Gastrocnemius medialis (tissue), 4 donors: ENCODE measurements at regions not wholly inside any gene's neighbourhood (a gene's known extent, or its start where the extent isn't known, plus 50 kb on each side); places are given as distances from the start of the nearest gene placed in this dataset.

Experiments
- ATAC-seq, 2 donors: fragments of 150-250 bp; one replicate each; pipeline ENCODE4 v1.9.1; 2016
- DNase-seq, 2 donors: peaks; one replicate each; pipeline ENCODE4 v3.0.0-alpha.2; 2019
- H3K27ac ChIP-seq, 4 donors: fragments of 200-600 bp; sonication (generic); 1 replicate in 1 of 4; 2 replicates in 3 of 4; pipeline ENCODE4 v1.5.1; 2016 to 2018; ENCODE audit warnings: mild to moderate bottlenecking in 2 of 4, moderate library complexity in 1 of 4
- H3K27me3 ChIP-seq, 3 donors: fragments of 200-600 bp; sonication (generic) in 2 of 3; 1 replicate in 1 of 3; 2 replicates in 2 of 3; pipeline versions ENCODE4 v1.5.1 to v1.6.0; 2016 to 2019; ENCODE audit warnings: mild to moderate bottlenecking in 1 of 3, moderate library complexity in 1 of 3
- H3K36me3 ChIP-seq, 2 donors: fragments of 200-600 bp; sonication (generic) in 1 of 2; one replicate each; pipeline ENCODE4 v1.5.1; 2017 to 2018
- H3K4me1 ChIP-seq, 2 donors: fragments of 200-600 bp; sonication (generic) in 1 of 2; one replicate each; pipeline ENCODE4 v1.5.1; 2016 to 2017; ENCODE audit warnings: mild to moderate bottlenecking in 2 of 2
- H3K4me3 ChIP-seq, 4 donors: fragments of 200-600 bp; sonication (generic) in 3 of 4; 1 replicate in 1 of 4; 2 replicates in 3 of 4; pipeline ENCODE4 v1.5.1; 2016 to 2019; ENCODE audit warnings: mild to moderate bottlenecking in 2 of 4
- H3K9me3 ChIP-seq, 3 donors: fragments of 200-600 bp; sonication (generic) in 2 of 3; 1 replicate in 1 of 3; 2 replicates in 2 of 3; pipeline ENCODE4 v1.5.1; 2016 to 2019
- CTCF ChIP-seq, 5 experiments: fragments of 450-650 bp in 3 of 5; fragments of 200-600 bp in 2 of 5; sonication (generic) in 2 of 5; IDR thresholded peaks in 4 of 5; conservative IDR thresholded peaks in 1 of 5; 1 replicate in 4 of 5; 2 replicates in 1 of 5; pipeline ENCODE4 v1.5.1; 2016 to 2019; ENCODE audit warnings: antibody characterized with exemption in 5 of 5, mild to moderate bottlenecking in 3 of 5, moderate library complexity in 3 of 5
- POLR2A ChIP-seq, 2 donors: fragments of 450-650 bp; IDR thresholded peaks; one replicate each; pipeline ENCODE4 v1.6.1; 2017; ENCODE audit warnings: antibody characterized with exemption in 2 of 2, mild to moderate bottlenecking in 2 of 2, moderate library complexity in 2 of 2
- in situ Hi-C, 4 donors: fragments of 200-750 bp; cut with MboI; loops; one replicate each; pipeline versions ENCODE4 v1.15.0 to v1.8.0; 2017; ENCODE audit warnings: low sequenced_read_pairs in 4 of 4
- intact Hi-C: fragments of 100-400 bp; cut with DNase I; formaldehyde crosslinking; loops from one replicate; pipeline ENCODE4 v1.15.1; 2023; ENCODE audit warnings: low total_unique reads

- TF ChIP-seq POLR2A (IDR thresholded peaks at IDR 0.05) (no peak), CTCF (IDR thresholded peaks at IDR 0.05 in 4 of 5, conservative IDR thresholded peaks at IDR 0.05 in 1 of 5) (no peak)
- no peaks in the 10 kb centered on the region for H3K9me3 ChIP-seq
- no peaks in the 10 kb centered on the region for H3K27me3 ChIP-seq
- intact Hi-C loops: no loop called here
- DNase-seq: no peak
- no peaks in the 10 kb centered on the region for H3K36me3 ChIP-seq
- H3K4me3 ChIP-seq: no peak overlapping the region
- in situ Hi-C loops: no loop called here
- H3K4me1 ChIP-seq: peaks cover 0 to 12% of the 10 kb centered on the region in 2 donors
- ATAC-seq: no peak
- no peak overlapping the region for H3K27ac ChIP-seq
Observed at GRCh38 chr1:244205171-244205570, 154.1 kb downstream of the ZBTB18 start.

GRCh38 chr1:244205906-244206305, 154.8 kb downstream of the ZBTB18 start:
- no peak for ATAC-seq
- H3K9me3 ChIP-seq: no peaks in the 10 kb centered on the region
- intact Hi-C loops: no loop called here
- H3K36me3 ChIP-seq: no peaks in the 10 kb centered on the region
- H3K4me1 ChIP-seq: peaks cover 0 to 12% of the 10 kb centered on the region in 2 donors
- in situ Hi-C loops: no loop called here
- H3K27ac ChIP-seq: no peak overlapping the region
- TF ChIP-seq CTCF (IDR thresholded peaks at IDR 0.05 in 4 of 5, conservative IDR thresholded peaks at IDR 0.05 in 1 of 5) (no peak), POLR2A (IDR thresholded peaks at IDR 0.05) (no peak)
- no peak for DNase-seq
- no peaks in the 10 kb centered on the region for H3K27me3 ChIP-seq
- H3K4me3 ChIP-seq: no peak overlapping the region

GRCh38 chr1:244207042-244207934, 156.2 kb downstream of the ZBTB18 start:
- no peak for ATAC-seq
- H3K4me3 ChIP-seq: no peak overlapping the region
- DNase-seq: no peak
- H3K36me3 ChIP-seq: no peaks in the 10 kb centered on the region
- peaks cover 11 to 24% of the 10 kb centered on the region in 2 donors for H3K4me1 ChIP-seq
- in situ Hi-C loops: no loop called here
- no peaks in the 10 kb centered on the region for H3K27me3 ChIP-seq
- H3K9me3 ChIP-seq: no peaks in the 10 kb centered on the region
- intact Hi-C loops: no loop called here
- peak overlapping the region; percentile 36 to 54 (median 42) for H3K27ac ChIP-seq
- TF ChIP-seq POLR2A (IDR thresholded peaks at IDR 0.05) (no peak), CTCF (IDR thresholded peaks at IDR 0.05 in 4 of 5, conservative IDR thresholded peaks at IDR 0.05 in 1 of 5) (no peak)

GRCh38 chr1:244207935-244208244, 156.8 kb downstream of the ZBTB18 start:
- ATAC-seq (no peak), DNase-seq (no peak)
- Histone ChIP-seq H3K27me3 (no peaks in the 10 kb centered on the region), H3K27ac (peak overlapping the region; percentile 31 to 54 (median 42)), H3K36me3 (no peaks in the 10 kb centered on the region), H3K9me3 (no peaks in the 10 kb centered on the region), H3K4me3 (no peak overlapping the region), H3K4me1 (peaks cover 15 to 31% of the 10 kb centered on the region in 2 donors)
- TF ChIP-seq CTCF (IDR thresholded peaks at IDR 0.05 in 4 of 5, conservative IDR thresholded peaks at IDR 0.05 in 1 of 5): no peak
- TF ChIP-seq POLR2A (IDR thresholded peaks at IDR 0.05): no peak
- intact Hi-C loops: no loop called here
- in situ Hi-C loops: no loop called here
